OCI-LY1 (cell line): ENCODE measurements at regions not wholly inside any gene's neighbourhood (a gene's known extent, or its start where the extent isn't known, plus 50 kb on each side); places are given as distances from the start of the nearest gene placed in this dataset.

Experiments
- EZH2 ChIP-seq: fragments of 200-600 bp; sonication (generic), shearing (Covaris generic); IDR thresholded peaks from 2 replicates; pipeline ENCODE4 v1.8.0; 2017; ENCODE audit warnings: borderline replicate concordance, mixed run types, mild to moderate bottlenecking, antibody characterized with exemption, low read length, moderate library complexity, mixed read lengths
- TF ChIP-seq, protein P1 (sequence below): fragments of 200-600 bp; sonication (generic), shearing (Covaris generic); IDR thresholded peaks from 2 replicates; pipeline ENCODE4 v1.5.1; 2017; ENCODE audit warnings: mild to moderate bottlenecking, antibody characterized with exemption, low read length, moderate library complexity, mixed read lengths

DNA sequence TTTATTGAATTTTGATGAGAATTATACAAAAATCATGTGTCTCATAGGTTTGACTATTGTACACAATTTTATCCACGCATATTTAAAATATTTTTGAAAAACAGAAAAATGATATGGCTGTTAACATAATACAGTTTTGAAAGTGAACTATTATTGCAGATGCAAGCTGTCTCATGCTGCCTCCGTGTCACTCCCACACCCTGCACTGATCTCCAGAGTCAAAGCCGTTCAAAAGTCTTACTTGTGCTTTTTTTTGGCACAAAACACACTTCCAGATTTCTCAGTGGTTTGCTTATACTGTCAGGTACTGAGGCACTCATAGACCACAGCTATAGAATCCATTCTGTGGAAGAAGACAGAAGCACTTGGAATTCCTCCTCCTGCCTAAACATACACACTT lies 243.1 kb upstream of the ADARB2 start:
- TF ChIP-seq, protein P1, sequence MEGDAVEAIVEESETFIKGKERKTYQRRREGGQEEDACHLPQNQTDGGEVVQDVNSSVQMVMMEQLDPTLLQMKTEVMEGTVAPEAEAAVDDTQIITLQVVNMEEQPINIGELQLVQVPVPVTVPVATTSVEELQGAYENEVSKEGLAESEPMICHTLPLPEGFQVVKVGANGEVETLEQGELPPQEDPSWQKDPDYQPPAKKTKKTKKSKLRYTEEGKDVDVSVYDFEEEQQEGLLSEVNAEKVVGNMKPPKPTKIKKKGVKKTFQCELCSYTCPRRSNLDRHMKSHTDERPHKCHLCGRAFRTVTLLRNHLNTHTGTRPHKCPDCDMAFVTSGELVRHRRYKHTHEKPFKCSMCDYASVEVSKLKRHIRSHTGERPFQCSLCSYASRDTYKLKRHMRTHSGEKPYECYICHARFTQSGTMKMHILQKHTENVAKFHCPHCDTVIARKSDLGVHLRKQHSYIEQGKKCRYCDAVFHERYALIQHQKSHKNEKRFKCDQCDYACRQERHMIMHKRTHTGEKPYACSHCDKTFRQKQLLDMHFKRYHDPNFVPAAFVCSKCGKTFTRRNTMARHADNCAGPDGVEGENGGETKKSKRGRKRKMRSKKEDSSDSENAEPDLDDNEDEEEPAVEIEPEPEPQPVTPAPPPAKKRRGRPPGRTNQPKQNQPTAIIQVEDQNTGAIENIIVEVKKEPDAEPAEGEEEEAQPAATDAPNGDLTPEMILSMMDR = no peak
- TF ChIP-seq EZH2 = no peak
